Right lobe of liver (tissue), 6 donors: ENCODE measurements at regions not wholly inside any gene's neighbourhood (a gene's known extent, or its start where the extent isn't known, plus 50 kb on each side); places are given as distances from the start of the nearest gene placed in this dataset.

Experiments used
- ATAC-seq, 4 donors: fragments of 200-7000 bp; cut with Tn5 transposase; one replicate each; pipeline ENCODE4 v1.9.1; 2020; ENCODE audit warnings: mild to moderate bottlenecking in 4 of 4, moderate library complexity in 4 of 4
- DNase-seq, 3 donors: peaks; one replicate each; pipeline ENCODE4 v3.0.0-alpha.2; 2020
- H3K27ac ChIP-seq, 3 donors: fragments of 200-600 bp; one replicate each; pipeline ENCODE4 v1.8.0; 2022
- H3K27me3 ChIP-seq, 2 donors: fragments of 200-600 bp; one replicate each; pipeline ENCODE4 v1.8.0; 2022
- H3K36me3 ChIP-seq, 4 donors: fragments of 200-600 bp; sonication (generic) in 1 of 4; one replicate each; pipeline versions ENCODE4 v1.5.1 to v1.8.0; 2017 to 2022; ENCODE audit warnings: control low read depth in 1 of 4
- H3K4me1 ChIP-seq, 4 donors: fragments of 200-600 bp; sonication (generic) in 1 of 4; one replicate each; pipeline versions ENCODE4 v1.5.1 to v1.8.0; 2017 to 2022; ENCODE audit warnings: control low read depth in 1 of 4
- H3K4me3 ChIP-seq, 3 donors: fragments of 200-600 bp; one replicate each; pipeline ENCODE4 v1.8.0; 2022
- H3K9me3 ChIP-seq, 4 donors: fragments of 200-600 bp; sonication (generic) in 1 of 4; one replicate each; pipeline versions ENCODE4 v1.5.1 to v1.8.0; 2017 to 2022; ENCODE audit warnings: control low read depth in 1 of 4
- POLR2A ChIP-seq: fragments of 450-650 bp; IDR thresholded peaks from one replicate; pipeline ENCODE4 v1.6.1; 2017; ENCODE audit warnings: antibody characterized with exemption, mild to moderate bottlenecking
- WGBS: methylation state at CpG from one replicate; pipeline ENCODE4 v1.1.6; 2018; ENCODE audit warnings: low coverage, low lambda C conversion rate; ENCODE audit not compliant: insufficient coverage; ENCODE audit errors: missing lambda C conversion rate; 5-methylcytosine and 5-hydroxymethylcytosine counted together
- intact Hi-C, 2 donors: fragments of 100-400 bp; cut with DNase I; formaldehyde crosslinking; loops; one replicate each; pipeline versions ENCODE4 v1.11.2 to v1.14.1; 2022
- TF ChIP-seq, protein P1 (sequence below), 4 donors: fragments of 200-600 bp in 3 of 4; fragments of 450-650 bp in 1 of 4; IDR thresholded peaks; one replicate each; pipeline versions ENCODE4 v1.5.1 to v1.8.0; 2016 to 2022; ENCODE audit warnings: antibody characterized with exemption in 4 of 4, mild to moderate bottlenecking in 2 of 4
- donor health status: DM: no; HTN: yes; CAD: no.
- donor health status: DM: no; HTN: no; CAD: no.
- donor health status: DM: no; HTN: no; CAD: no.
- donor health status: DM: no; HTN: yes; CAD: no.
- donor health status: DM: no; HTN: yes; CAD: no.

DNA sequence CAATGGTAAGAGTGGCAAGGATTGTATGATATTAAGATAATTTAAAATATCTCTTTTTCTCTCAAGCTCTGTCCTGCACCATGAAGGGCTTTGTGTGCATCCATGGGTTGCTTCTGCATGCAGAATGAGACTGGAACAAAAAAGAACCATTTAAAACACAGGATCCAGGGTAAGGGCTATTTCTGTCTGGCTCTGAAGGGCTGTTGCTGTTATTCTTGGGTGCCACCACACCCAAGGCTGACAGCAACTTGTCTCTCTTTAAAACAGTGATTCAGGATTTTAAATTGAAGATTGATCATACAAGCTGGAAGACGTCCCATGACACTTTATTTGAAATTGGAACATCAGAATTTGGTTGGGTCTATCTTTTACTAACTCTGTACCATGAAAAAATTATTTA lies 268.8 kb upstream of the CNTN3 start:
- DNase-seq (no peak), ATAC-seq (no peak)
- H3K4me3 ChIP-seq = no peak overlapping the region
- H3K36me3 ChIP-seq = no peaks in the 10 kb centered on the region
- 59% methylated on average over 1 of the region's 1 CpG for WGBS
- H3K4me1 ChIP-seq = no peaks in the 10 kb centered on the region
- no peak overlapping the region for H3K27ac ChIP-seq
- TF ChIP-seq, protein P1, sequence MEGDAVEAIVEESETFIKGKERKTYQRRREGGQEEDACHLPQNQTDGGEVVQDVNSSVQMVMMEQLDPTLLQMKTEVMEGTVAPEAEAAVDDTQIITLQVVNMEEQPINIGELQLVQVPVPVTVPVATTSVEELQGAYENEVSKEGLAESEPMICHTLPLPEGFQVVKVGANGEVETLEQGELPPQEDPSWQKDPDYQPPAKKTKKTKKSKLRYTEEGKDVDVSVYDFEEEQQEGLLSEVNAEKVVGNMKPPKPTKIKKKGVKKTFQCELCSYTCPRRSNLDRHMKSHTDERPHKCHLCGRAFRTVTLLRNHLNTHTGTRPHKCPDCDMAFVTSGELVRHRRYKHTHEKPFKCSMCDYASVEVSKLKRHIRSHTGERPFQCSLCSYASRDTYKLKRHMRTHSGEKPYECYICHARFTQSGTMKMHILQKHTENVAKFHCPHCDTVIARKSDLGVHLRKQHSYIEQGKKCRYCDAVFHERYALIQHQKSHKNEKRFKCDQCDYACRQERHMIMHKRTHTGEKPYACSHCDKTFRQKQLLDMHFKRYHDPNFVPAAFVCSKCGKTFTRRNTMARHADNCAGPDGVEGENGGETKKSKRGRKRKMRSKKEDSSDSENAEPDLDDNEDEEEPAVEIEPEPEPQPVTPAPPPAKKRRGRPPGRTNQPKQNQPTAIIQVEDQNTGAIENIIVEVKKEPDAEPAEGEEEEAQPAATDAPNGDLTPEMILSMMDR (IDR thresholded peaks at IDR 0.05) = no peak
- no peak for TF ChIP-seq POLR2A
- H3K9me3 ChIP-seq = no peaks in the 10 kb centered on the region
- H3K27me3 ChIP-seq = no peaks in the 10 kb centered on the region
- intact Hi-C loops = no loop called here

DNA sequence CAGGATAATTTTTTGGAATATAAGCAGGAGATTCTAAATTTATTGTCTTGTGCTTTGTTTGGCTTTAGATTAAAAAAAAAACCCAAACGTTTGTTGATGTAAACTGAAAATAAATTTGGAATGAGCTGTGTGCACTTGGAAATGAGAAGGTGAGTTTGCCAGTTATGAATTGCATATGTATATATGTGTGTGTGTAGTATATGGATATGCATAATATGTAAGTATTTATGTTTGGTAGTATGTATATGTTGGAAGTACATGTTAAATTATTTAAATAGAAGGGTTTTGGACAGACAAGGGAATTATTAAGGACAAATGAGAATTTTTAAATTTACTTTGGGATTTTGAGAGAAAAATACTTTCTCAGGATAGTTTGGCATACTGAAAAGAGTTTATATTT lies 265.8 kb upstream of the CNTN3 start:
- Histone ChIP-seq H3K9me3 (no peaks in the 10 kb centered on the region), H3K36me3 (no peaks in the 10 kb centered on the region), H3K27me3 (no peaks in the 10 kb centered on the region), H3K4me3 (no peak overlapping the region), H3K4me1 (no peaks in the 10 kb centered on the region), H3K27ac (no peak overlapping the region)
- intact Hi-C loops = no loop called here
- ATAC-seq (no peak), DNase-seq (no peak)
- TF ChIP-seq POLR2A = no peak
- TF ChIP-seq, protein P1 (IDR thresholded peaks at IDR 0.05) = no peak
- WGBS = 9% methylated on average over 1 of the region's 1 CpG

DNA sequence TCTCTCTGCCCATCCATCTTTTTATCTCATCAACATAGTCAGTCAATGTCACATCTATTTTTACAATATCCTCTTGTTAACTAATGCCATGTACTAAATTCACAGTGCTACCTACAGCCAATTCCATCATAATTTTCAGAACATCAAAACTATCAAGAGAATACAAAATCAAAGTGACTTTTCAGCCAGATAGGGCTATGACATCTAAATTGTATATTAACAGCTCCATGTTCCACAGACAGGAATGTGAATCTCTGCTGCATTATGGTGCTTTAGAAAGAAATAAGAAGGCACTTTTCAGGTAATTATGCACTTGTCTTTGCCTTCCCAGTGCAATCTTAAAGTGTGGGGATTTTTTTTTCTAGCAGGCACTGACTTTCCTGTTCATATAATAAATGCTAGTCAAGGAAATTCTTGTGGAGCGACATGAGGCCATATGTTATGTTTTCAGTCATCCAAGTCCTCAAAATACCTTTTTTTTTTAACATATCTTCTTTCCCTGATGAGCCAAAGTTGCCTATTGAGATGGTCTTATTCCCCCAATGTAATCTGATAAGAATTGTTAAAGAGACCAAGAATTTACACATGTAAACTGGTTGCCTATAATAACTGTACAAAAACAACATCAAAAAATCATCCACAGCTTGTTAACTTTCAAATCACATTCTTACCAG lies 252.0 kb upstream of the CNTN3 start:
- no peak overlapping the region for H3K27ac ChIP-seq
- no peaks in the 10 kb centered on the region for H3K27me3 ChIP-seq
- H3K4me1 ChIP-seq = no peaks in the 10 kb centered on the region
- no peak for TF ChIP-seq POLR2A
- TF ChIP-seq, protein P1 (IDR thresholded peaks at IDR 0.05) = no peak
- ATAC-seq = no peak
- intact Hi-C loops = no loop called here
- 40% methylated on average over 1 of the region's 1 CpG for WGBS
- H3K36me3 ChIP-seq = no peaks in the 10 kb centered on the region
- H3K4me3 ChIP-seq = no peak overlapping the region
- H3K9me3 ChIP-seq = no peaks in the 10 kb centered on the region
- DNase-seq = no peak

DNA sequence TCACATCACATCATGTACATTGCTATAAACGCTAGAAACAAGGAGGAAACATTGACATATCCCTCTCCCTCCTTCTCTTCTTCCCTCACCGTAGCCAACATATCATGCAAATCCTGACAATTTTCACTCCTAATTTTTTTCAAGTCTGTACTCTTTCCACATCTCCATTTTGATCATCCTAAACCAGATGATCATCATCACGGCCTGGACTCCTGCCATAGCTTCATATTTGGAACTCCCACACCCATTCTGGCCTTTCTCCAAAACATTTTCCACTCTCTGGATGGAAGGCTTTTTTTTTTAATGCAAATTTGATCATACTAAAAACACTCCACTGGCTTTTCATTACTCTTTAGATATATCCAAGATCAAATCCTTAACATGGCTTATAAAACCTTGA lies 248.0 kb upstream of the CNTN3 start:
- WGBS = 47% methylated on average over 3 of the region's 3 CpGs
- no peak for DNase-seq

More for the DNA sequence above, 248.0 kb upstream of the CNTN3 start:
- no peak overlapping the region for H3K4me3 ChIP-seq
- no peak overlapping the region for H3K27ac ChIP-seq
- no peaks in the 10 kb centered on the region for H3K27me3 ChIP-seq
- ATAC-seq = no peak
- H3K4me1 ChIP-seq = no peaks in the 10 kb centered on the region
- H3K36me3 ChIP-seq = no peaks in the 10 kb centered on the region
- intact Hi-C loops = no loop called here
- TF ChIP-seq, protein P1 (IDR thresholded peaks at IDR 0.05) = no peak
- TF ChIP-seq POLR2A = no peak
- no peaks in the 10 kb centered on the region for H3K9me3 ChIP-seq
